Mammary epithelial cell (primary cell): ENCODE measurements at regions not wholly inside any gene's neighbourhood (a gene's known extent, or its start where the extent isn't known, plus 50 kb on each side); places are given as distances from the start of the nearest gene placed in this dataset.

ENCODE experiments used
- CTCF ChIP-seq, 2 donors: IDR thresholded peaks in 1 of 2; conservative IDR thresholded peaks in 1 of 2; 2 replicates each; pipeline ENCODE4 v1.5.1; 2011 to 2012; ENCODE audit warnings: inconsistent platforms in 2 of 2, low read length in 2 of 2, mild to moderate bottlenecking in 2 of 2, control low read depth in 1 of 2, low read depth in 1 of 2; ENCODE audit not compliant: insufficient read depth in 1 of 2; ENCODE audit errors: extremely low read depth in 1 of 2
- EZH2 ChIP-seq: IDR thresholded peaks from 2 replicates; pipeline ENCODE4 v1.6.1; 2012; ENCODE audit warnings: low read length, inconsistent platforms, borderline replicate concordance

- TF ChIP-seq CTCF (conservative IDR thresholded peaks at IDR 0.05 in 1 of 2, IDR thresholded peaks at IDR 0.05 in 1 of 2; ENCODE audit: extremely low read depth in 1 of 2, insufficient read depth in 1 of 2, low read depth in 1 of 2, low read length in 2 of 2) (no peak), EZH2 (peak; percentile 38)
These were observed 74.8 kb upstream of the BCOR start for GRCh38 chrX:40172401-40173142.
